ENCODE measurements at regions not wholly inside any gene's neighbourhood (a gene's known extent, or its start where the extent isn't known, plus 50 kb on each side); places are given as distances from the start of the nearest gene placed in this dataset.
"Not testable (repeated sequence)": the region's sequence is repeated elsewhere in the genome, so short reads cannot be mapped to it uniquely, and the experiment has no call there.

DNA sequence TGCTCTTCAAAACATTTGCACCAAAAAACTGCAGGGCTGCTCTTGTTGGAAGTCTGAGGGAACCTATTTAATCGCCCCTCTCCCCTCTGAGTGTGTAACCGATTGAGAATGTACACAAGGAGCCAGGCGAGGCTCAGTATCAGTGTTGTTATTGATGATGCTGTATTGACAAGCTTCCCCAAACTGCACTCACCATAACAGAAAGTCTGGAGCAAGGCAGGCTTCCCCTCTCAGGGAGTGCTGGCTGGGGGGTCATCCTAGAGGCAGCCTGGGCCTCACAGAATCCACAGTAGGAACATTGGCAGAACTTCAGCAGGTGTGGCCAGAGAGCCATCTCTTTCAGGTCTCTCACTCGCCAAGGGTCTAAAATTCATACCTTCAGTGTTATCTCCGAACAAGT, 58.1 kb upstream of the TUNAR start:
- DNase-seq: no peak

DNA sequence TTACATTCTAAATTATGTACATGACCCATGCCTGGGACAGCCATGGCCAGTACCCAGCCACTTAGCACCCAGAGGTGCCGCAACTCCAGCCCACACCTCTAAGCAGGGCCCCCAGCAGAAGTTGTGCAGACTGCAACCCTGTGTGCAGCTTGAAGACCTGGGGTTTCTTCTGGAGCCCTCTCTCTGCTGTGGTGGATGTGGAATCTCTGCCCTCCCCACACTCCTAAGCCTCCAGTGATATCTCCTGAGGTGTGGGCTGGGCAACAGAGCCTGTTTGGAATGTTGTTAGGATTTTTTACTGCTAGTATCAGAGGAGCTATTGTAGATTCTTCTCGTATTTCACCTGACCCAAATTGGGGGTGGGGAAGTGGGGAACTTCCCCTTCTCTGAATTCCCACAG, 59.4 kb upstream of the TUNAR start:
- DNase-seq: no peak

DNA sequence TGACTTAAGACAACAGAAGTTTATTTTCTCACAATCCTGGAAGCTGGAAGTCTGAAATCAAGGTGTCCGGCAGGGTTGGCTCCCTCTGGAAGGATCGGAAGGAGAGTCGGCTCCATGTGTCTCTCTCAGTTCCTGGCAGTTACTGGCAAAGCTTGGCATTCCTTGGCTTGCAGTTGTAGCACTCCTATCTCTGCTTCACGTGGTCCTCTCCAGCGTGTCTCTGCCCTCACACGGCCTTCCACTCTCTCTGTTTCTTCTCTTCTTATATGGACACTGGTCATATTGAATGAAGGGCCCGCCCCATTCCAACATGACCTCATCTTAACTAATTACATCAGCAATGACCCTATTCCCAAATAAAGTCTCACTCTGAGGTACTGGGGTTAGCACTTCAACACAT, 60.1 kb upstream of the TUNAR start:
- DNase-seq: no peak

DNA sequence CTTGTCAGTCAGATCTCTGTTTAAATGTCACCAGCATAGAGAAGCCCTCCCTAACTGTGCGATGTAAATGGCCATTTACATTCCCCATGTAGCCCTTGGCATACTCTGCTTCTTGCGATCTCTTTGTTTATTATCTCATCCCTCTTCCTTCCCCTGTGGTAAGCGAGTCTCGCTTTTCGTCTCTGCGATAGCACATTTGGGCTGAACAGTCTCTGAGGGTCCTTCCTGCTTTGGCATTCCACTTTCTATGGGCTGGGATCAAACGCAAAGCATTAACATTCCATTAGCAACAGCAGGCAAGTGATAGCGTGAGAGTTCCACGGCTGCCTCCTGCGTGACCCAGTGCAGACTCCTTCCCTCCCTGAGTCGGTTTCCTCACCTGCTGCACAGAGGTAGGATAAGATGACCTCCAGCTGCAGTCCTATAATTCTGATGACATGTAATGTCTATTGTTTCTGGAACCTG, 61.4 kb upstream of the TUNAR start:
- no peak for DNase-seq

- no peak for DNase-seq
These were observed 62.0 kb upstream of the TUNAR start for GRCh38 chr14:95814363-95815225.

DNA sequence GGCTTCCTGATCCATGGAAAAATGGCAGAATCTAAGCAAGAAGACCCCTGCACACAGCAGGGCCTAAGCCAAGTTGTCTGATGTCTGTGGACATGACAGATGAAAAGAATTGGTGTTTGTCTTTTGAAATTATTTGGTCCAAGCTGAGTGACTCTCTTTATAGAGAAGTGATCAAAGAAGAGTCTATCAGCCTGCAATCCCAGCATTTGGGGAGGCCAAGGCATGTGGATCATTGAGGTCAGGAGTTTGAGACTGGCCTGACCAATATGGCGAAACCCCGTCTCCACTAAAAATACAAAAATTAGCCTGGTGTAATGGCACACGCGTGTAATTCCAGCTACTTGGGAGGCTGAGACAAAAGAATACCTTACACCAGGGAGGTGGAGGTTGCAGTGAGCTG, 64.8 kb upstream of the TUNAR start:
- no peak for DNase-seq

DNA sequence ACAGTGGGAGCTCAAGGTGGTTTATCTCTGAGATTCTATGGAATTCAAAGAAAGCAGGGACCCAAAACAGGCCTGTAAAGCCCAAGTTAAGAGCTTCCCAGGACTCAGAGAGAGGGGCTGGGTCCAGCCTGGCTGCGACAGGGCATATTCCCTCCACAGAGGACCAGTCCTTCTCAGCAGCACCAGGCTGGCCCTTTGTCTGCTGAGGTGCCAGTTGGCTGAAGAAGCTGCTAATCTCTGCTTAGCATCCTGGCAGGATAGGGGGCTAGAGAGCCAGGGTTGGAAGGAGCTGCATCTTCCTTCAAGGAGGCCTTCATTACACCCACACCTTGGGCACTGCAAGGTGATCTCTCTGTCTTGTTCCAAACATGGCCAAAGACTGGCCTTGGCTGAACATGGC, 68.3 kb upstream of the TUNAR start:
- no peak for DNase-seq

- DNase-seq: no peak
These were observed 79.8 kb upstream of the TUNAR start for GRCh38 chr14:95796788-95797187.

DNA sequence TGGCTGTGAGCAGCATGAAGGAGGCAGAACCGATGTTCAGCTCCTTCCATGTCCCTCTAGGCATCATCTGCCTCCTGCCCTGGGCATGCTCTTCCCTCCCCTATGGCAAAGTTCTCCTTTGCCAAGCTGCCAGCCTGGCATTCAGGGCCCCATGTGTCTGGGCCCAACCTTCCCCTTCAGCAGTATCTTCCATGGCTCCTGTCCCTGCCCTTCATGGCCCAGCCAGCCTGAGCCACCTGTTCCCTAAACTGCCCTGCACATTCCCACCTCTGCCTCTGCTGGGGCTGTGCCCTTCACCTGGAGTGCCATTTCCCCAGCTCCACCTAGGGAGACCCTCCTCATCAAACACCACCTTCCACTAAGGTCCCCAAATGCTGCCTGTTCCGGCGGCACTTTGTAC, 74.0 kb upstream of the TCL1A start:
- no peak for DNase-seq

- DNase-seq: no peak
These were observed 72.6 kb upstream of the TCL1A start for GRCh38 chr14:95786566-95786965.

DNA sequence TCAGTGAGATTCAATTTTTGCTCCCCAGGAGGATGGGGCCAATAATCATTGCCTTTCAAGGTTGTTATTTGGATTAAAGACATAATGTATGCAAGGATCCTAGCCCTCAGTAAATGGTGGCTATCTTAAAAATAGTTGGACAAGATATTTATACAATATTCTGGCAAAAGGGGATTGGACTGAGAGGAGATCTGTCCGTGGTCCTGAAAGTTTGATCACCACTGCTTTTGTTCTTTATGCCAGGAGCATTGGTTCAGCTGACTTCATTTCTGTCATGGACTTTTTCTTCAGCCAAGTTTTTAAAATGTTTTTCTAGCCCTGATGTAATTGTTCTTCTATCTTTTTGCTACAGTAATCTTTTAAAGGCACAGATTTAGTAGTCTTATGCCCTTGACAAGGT, 70.2 kb upstream of the TCL1A start:
- no peak for DNase-seq

DNA sequence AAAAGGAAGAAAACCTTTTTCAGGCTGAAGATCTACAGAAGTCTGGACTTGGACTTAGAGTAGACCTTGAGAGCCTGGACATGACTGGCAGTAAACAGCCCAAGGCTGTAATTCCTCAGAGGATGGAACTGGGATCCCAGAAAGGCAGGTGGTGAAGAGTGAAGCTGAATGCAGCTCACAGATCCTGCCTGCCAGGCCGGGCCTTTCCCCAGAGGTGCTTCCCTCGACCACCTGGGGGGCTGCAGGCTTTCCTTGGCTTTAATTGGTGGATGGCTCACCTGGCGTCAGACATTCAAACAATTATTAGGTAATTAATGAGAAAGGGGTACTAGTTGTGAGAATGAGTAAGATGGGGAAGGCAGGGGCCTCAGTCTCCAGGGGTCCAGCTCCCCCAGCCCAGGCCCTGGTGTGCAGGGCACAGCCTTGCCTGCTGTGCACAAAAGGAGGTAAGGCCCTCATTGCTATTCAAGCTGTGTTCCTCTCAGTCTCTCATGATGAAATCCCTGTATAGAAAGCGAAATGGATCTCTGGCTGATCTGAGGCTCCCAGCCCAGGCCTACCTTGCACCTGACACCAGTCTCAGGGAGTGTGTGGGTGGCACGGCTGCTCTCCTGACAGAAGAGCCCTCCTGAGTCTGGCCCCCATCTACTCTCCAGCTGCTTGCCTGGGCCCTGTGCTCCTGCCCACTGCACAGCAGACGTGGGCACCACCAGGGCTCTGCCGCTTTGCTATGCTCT, 63.0 kb upstream of the TCL1A start:
- no peak for DNase-seq

DNA sequence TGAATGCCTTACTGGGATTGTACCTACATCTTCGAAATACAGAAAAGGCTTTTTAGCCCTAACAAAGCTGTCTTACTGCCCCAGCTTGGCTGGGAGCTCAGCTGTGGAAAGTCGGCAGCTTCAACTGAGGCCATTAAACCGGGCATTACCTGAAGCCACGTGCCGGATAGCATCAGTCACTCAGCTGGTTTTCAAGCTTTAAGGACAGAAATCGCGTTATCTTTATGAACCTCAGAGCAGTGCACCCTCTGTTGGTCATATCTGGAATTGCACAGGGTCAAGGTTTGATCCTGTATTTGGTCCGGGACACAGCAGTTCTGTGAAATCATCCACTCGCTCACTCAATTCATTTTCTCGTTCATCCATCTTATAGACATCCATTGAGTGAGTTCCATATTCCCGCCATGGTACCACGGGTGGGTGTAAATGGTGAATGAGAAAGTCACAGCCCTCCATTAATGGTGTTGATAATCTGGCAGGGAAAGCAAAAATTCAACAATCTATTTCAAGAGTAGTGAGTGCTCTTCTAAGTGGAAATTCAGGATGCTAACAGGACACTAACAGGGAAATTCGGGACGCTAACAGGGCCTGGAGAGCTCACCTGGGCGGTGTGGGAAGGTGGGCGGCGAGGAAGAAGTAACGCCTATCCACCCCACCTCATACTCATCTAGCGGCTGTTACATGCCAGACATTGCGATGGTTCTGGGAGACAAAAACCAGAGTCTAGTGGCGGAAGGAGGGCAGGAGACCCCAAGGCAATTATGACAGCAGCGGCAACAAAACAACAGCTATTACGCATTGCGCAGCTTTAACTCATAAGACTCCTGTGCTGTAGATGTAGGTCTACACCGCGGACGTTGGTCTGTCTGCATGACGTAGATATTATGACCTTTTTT, 60.6 kb upstream of the TCL1A start:
- DNase-seq: peak; percentile 48

DNA sequence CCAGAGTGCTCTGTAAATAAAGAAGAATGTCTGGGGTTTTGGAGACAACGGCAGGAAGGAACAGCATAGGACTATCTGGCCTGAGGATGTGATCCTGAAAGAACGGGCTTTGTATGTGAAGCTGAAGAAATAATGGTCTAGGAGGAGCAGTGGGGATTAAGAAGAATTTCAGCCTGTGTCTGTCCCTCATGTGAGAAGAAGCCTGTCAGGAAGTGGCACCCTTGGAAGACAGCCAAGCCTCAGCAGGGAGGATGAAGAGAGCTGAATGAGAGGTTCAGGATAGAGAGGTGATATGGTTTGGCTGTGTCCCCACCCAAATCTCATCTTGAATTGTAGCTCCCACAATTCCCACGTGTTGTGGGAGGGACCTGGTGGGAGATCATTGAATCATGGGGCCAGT, 56.9 kb upstream of the TCL1A start:
- no peak for DNase-seq

GRCh38 chr14:95769976-95770375, 56.1 kb upstream of the TCL1A start:
- no peak for DNase-seq

- DNase-seq: not testable (repeated sequence)
These were observed 55.5 kb upstream of the TCL1A start for GRCh38 chr14:95769431-95769830.

DNA sequence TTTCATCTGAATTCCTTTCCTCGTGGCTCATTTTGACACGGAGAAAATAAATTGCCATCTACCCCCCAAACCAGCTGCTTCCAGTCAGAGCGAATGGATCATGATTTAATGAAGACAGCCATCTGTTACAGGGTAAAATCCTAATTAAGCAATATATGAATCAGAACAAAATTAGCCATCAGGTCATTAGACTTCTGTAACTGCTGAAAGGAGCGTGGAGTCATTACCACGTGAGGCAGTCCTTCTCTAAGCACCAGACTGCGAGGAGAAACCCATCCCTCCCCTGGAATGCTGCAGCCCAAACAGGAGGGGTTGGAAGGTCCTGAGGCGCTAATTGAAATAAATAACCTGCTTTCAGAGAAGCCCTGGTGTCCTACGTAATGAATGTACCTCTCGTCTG, 51.1 kb upstream of the TCL1A start:
- DNase-seq: no peak

GRCh38 chr14:95763875-95764274, 50.0 kb upstream of the TCL1A start:
- DNase-seq: no peak

Measured in T-helper 9 cell (primary cell).